DND-41 (cell line): ENCODE measurements at regions not wholly inside any gene's neighbourhood (a gene's known extent, or its start where the extent isn't known, plus 50 kb on each side); places are given as distances from the start of the nearest gene placed in this dataset.

Experiments
- ATAC-seq: fragments of 200-7000 bp; cut with Tn5 transposase; 3 replicates; pipeline ENCODE4 v1.9.1; 2021; ENCODE audit warnings: low read depth; ENCODE audit not compliant: insufficient read depth
- DNase-seq: peaks from one replicate; pipeline ENCODE4 v3.0.0-alpha.2; 2020
- H2AFZ ChIP-seq: 2 replicates; pipeline ENCODE4 v1.6.0; 2012; ENCODE audit warnings: low read depth, low read length
- H3K27ac ChIP-seq: 2 replicates; pipeline ENCODE4 v1.5.1; 2012; ENCODE audit warnings: low read length, inconsistent platforms
- H3K27me3 ChIP-seq: fragments of 200-600 bp; sonication (generic); 2 replicates; pipeline ENCODE4 v1.6.0; 2012; ENCODE audit warnings: low read length, mild to moderate bottlenecking, inconsistent platforms; ENCODE audit not compliant: insufficient read depth, poor library complexity
- H3K36me3 ChIP-seq: 2 replicates; pipeline ENCODE4 v1.5.1; 2012; ENCODE audit warnings: low read length, inconsistent platforms; ENCODE audit not compliant: insufficient read depth
- H3K4me1 ChIP-seq: 2 replicates; pipeline ENCODE4 v1.5.1; 2012; ENCODE audit warnings: mild to moderate bottlenecking, low read length; ENCODE audit not compliant: insufficient read depth
- H3K4me2 ChIP-seq: 2 replicates; pipeline ENCODE4 v1.6.0; 2012; ENCODE audit warnings: mild to moderate bottlenecking, moderate library complexity, low read length, inconsistent platforms; ENCODE audit not compliant: insufficient read depth
- H3K4me3 ChIP-seq, 2 experiments: fragments of 200-600 bp in 1 of 2; shearing (Covaris generic) in 1 of 2; 2 replicates each; pipeline ENCODE4 v1.5.1; 2012 to 2016; ENCODE audit warnings: inconsistent platforms in 2 of 2, low read length in 2 of 2, mild to moderate bottlenecking in 2 of 2, low read depth in 1 of 2, moderate library complexity in 1 of 2
- H3K79me2 ChIP-seq: 2 replicates; pipeline ENCODE4 v1.6.0; 2012; ENCODE audit warnings: low read length, inconsistent platforms; ENCODE audit not compliant: insufficient read depth
- H3K9ac ChIP-seq: 2 replicates; pipeline ENCODE4 v1.6.0; 2012; ENCODE audit warnings: low read depth, mild to moderate bottlenecking, inconsistent platforms, low read length, moderate library complexity
- H3K9me3 ChIP-seq: 2 replicates; pipeline ENCODE4 v1.5.1; 2012; ENCODE audit warnings: low read length, moderate library complexity, mild to moderate bottlenecking, inconsistent platforms; ENCODE audit not compliant: insufficient read depth, severe bottlenecking
- H4K20me1 ChIP-seq: 2 replicates; pipeline ENCODE4 v1.6.0; 2012; ENCODE audit warnings: low read length; ENCODE audit not compliant: insufficient read depth
- EZH2 ChIP-seq: IDR thresholded peaks from 3 replicates; pipeline ENCODE4 v1.6.1; 2012; ENCODE audit warnings: borderline replicate concordance, low read depth, mild to moderate bottlenecking, moderate library complexity, low read length, inconsistent platforms; ENCODE audit not compliant: severe bottlenecking
- TF ChIP-seq, protein P1 (sequence below): IDR thresholded peaks from 2 replicates; pipeline ENCODE4 v1.5.1; 2012; ENCODE audit warnings: borderline replicate concordance, low read length, moderate library complexity, mild to moderate bottlenecking; ENCODE audit not compliant: poor library complexity, severe bottlenecking; ENCODE audit errors: extremely low read depth

DNA sequence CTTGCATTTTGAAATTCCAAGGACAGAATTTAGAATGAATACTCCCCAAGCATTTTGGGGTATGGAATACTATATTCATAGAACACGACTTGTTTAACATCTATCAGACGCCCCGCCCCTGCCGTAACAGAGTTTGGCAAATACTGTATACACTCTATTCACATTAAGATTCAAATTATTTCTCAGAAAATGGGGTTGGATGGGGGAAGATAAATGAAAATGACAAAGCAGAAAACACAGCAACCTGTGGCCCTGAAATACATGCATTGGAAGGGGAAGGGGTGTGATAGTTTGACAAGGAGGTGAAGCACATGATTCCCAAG is 634.6 kb upstream of the SLC39A10 start:
- no peak overlapping the region for H3K27ac ChIP-seq
- no peaks in the 10 kb centered on the region for H3K9me3 ChIP-seq
- no peak overlapping the region for H2AFZ ChIP-seq
- H3K4me3 ChIP-seq, result no peak overlapping the region
- H3K9ac ChIP-seq, result no peak overlapping the region
- H3K4me1 ChIP-seq, result peaks cover 10% of the 10 kb centered on the region
- ATAC-seq (no peak), DNase-seq (no peak)
- no peak for TF ChIP-seq EZH2
- TF ChIP-seq, protein P1, sequence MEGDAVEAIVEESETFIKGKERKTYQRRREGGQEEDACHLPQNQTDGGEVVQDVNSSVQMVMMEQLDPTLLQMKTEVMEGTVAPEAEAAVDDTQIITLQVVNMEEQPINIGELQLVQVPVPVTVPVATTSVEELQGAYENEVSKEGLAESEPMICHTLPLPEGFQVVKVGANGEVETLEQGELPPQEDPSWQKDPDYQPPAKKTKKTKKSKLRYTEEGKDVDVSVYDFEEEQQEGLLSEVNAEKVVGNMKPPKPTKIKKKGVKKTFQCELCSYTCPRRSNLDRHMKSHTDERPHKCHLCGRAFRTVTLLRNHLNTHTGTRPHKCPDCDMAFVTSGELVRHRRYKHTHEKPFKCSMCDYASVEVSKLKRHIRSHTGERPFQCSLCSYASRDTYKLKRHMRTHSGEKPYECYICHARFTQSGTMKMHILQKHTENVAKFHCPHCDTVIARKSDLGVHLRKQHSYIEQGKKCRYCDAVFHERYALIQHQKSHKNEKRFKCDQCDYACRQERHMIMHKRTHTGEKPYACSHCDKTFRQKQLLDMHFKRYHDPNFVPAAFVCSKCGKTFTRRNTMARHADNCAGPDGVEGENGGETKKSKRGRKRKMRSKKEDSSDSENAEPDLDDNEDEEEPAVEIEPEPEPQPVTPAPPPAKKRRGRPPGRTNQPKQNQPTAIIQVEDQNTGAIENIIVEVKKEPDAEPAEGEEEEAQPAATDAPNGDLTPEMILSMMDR, result no peak
- H3K27me3 ChIP-seq, result no peaks in the 10 kb centered on the region
- no peaks in the 10 kb centered on the region for H3K79me2 ChIP-seq
- H3K4me2 ChIP-seq, result no peak overlapping the region
- no peaks in the 10 kb centered on the region for H4K20me1 ChIP-seq
- H3K36me3 ChIP-seq, result no peaks in the 10 kb centered on the region

DNA sequence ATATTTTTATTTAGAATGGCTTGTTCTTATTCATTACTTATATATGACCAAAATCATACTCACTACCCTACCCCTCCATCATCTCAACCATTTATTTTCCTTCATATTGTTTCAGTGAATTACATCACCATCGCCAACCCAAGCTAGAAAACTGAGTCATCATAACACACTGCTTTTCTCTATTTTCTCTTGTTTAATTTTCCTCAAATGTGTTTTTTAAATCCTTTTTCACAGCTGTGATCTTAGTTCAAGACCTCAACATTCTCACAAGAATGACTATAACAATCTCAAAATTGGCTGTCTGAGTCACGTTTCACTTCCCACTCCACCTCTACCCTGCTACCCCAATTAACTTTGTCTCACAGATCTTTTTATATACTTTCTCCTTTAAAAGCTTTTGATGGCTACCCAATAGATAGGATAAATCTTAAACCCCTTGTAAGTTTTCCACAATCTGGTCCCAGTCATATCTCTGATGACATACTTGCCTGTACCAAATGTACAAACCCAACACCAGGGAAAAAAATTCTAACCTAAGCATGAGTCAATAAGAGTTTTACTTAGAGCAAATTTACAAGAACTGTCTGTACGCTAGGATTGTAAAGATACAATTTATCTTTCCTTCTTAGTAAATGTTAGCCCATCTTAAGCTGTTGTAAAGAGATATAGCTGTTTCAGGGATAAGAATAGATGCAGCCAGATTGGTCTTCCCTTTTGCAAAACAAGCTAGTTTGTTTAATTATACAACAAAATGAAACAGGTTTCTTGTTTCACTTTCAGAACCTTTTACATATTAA is 635.1 kb upstream of the SLC39A10 start:
- no peaks in the 10 kb centered on the region for H3K36me3 ChIP-seq
- H3K9ac ChIP-seq, result no peak overlapping the region
- no peak overlapping the region for H3K4me2 ChIP-seq
- H2AFZ ChIP-seq, result no peak overlapping the region; the same call in 1 of the 2 replicates
- no peaks in the 10 kb centered on the region for H4K20me1 ChIP-seq
- no peaks in the 10 kb centered on the region for H3K79me2 ChIP-seq
- ATAC-seq, result no peak
- DNase-seq, result no peak
- H3K4me3 ChIP-seq, result no peak overlapping the region
- no peaks in the 10 kb centered on the region for H3K27me3 ChIP-seq
- H3K4me1 ChIP-seq, result peaks cover 10% of the 10 kb centered on the region
- no peaks in the 10 kb centered on the region for H3K9me3 ChIP-seq
- no peak for TF ChIP-seq EZH2
- TF ChIP-seq, protein P1, result no peak
- no peak overlapping the region for H3K27ac ChIP-seq

DNA sequence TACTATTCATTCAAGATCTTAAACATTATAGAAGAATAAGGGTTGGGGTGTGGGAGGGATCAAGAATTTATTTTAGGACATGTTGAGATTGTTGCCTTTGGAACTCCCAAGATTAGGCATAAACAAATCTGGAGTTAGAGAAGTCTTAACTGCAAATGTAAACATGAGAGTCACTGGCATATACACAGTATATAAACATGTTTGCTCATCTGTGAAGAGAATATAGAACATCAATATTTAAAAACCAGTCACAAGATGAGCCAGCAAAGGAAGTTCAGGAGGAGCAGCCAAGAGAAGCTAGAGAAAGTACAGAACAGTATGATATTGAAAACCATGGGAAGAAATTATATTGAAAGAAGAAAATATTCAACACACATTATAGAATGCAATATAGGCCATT is 638.6 kb upstream of the SLC39A10 start:
- Histone ChIP-seq H3K4me3 (no peak overlapping the region), H3K27ac (no peak overlapping the region), H3K79me2 (no peaks in the 10 kb centered on the region), H3K9me3 (no peaks in the 10 kb centered on the region), H3K4me1 (no peaks in the 10 kb centered on the region), H3K36me3 (no peaks in the 10 kb centered on the region), H4K20me1 (no peaks in the 10 kb centered on the region), H2AFZ (no peak overlapping the region), H3K27me3 (no peaks in the 10 kb centered on the region), H3K4me2 (no peak overlapping the region), H3K9ac (no peak overlapping the region)
- TF ChIP-seq EZH2, result no peak
- TF ChIP-seq, protein P1, result no peak
- DNase-seq (no peak), ATAC-seq (no peak)

DNA sequence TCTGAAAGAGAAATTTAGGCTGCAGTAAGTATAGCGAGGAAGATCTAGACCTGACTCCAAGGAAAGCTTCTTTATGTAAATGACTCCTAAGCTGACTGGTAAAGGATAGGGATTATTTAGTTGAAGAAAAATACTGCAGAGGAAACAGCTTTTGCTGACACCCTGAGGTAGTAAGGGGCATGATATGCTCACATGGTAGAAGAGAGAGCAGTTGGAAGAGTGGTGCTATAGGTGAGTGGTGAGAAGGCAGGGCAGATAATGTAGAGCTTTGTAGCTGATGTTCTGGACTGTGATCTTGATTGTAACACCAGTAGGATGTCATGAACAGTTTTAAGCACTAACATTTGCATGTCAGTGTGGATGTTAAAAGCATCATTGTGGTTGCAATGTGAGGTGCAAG is 639.1 kb upstream of the SLC39A10 start:
- H3K27me3 ChIP-seq, result no peaks in the 10 kb centered on the region
- no peaks in the 10 kb centered on the region for H3K9me3 ChIP-seq
- H3K4me2 ChIP-seq, result no peak overlapping the region
- H2AFZ ChIP-seq, result no peak overlapping the region
- H3K79me2 ChIP-seq, result no peaks in the 10 kb centered on the region
- H3K27ac ChIP-seq, result no peak overlapping the region
- TF ChIP-seq EZH2, result no peak
- TF ChIP-seq, protein P1, result no peak
- H4K20me1 ChIP-seq, result no peaks in the 10 kb centered on the region
- H3K9ac ChIP-seq, result no peak overlapping the region
- no peak overlapping the region for H3K4me3 ChIP-seq
- H3K36me3 ChIP-seq, result no peaks in the 10 kb centered on the region
- H3K4me1 ChIP-seq, result no peaks in the 10 kb centered on the region
- DNase-seq (no peak), ATAC-seq (no peak)
